ENCODE measurements at regions not wholly inside any gene's neighbourhood (a gene's known extent, or its start where the extent isn't known, plus 50 kb on each side); places are given as distances from the start of the nearest gene placed in this dataset.

- H3K27ac Mint-ChIP-seq, result no peak overlapping the region
- 54% methylated on average over 7 of the region's 7 CpGs for WGBS (ENCODE audit: insufficient coverage)
- no peak overlapping the region for H3K27ac ChIP-seq (ENCODE audit: low read length)
- H3K4me3 ChIP-seq (ENCODE audit: low read length), result no peak overlapping the region
- no peaks in the 10 kb centered on the region for H3K36me3 ChIP-seq (ENCODE audit: control insufficient read depth, insufficient read depth, low read length)
- no peaks in the 10 kb centered on the region for H3K36me3 Mint-ChIP-seq
- no peaks in the 10 kb centered on the region for H3K4me1 ChIP-seq (ENCODE audit: control insufficient read depth, insufficient read depth, low read length)
- no peaks in the 10 kb centered on the region for H3K4me1 Mint-ChIP-seq
- no peaks in the 10 kb centered on the region for H3K9me3 ChIP-seq (ENCODE audit: control insufficient read depth, insufficient read depth, low read length)
- H3K9me3 Mint-ChIP-seq, result peaks cover 2 to 3% of the 10 kb centered on the region in 2 donors
- no peak for DNase-seq
- H3K27me3 Mint-ChIP-seq (ENCODE audit: low read depth in 2 of 2), result no peaks in the 10 kb centered on the region
- H3K4me3 Mint-ChIP-seq, result no peak overlapping the region
- H3K27me3 ChIP-seq (ENCODE audit: control insufficient read depth, insufficient read depth, low read length), result no peaks in the 10 kb centered on the region
- TF ChIP-seq CTCF (IDR thresholded peaks at IDR 0.05), result no peak
- no peak for ATAC-seq
- intact Hi-C loops (cut with micrococcal nuclease), result no loop called here
These were observed 189.3 kb downstream of the FAT3 start for GRCh38 chr11:92413757-92414513.

- DNase-seq (no peak), ATAC-seq (no peak)
- intact Hi-C loops (cut with micrococcal nuclease), result no loop called here
- no peak overlapping the region for H3K4me3 Mint-ChIP-seq
- no peaks in the 10 kb centered on the region for H3K36me3 ChIP-seq (ENCODE audit: control insufficient read depth, insufficient read depth, low read length)
- H3K36me3 Mint-ChIP-seq, result no peaks in the 10 kb centered on the region
- H3K27me3 ChIP-seq (ENCODE audit: control insufficient read depth, insufficient read depth, low read length), result no peaks in the 10 kb centered on the region
- no peak overlapping the region for H3K27ac Mint-ChIP-seq
- peaks cover 2 to 5% of the 10 kb centered on the region in 2 donors for H3K9me3 Mint-ChIP-seq
- H3K9me3 ChIP-seq (ENCODE audit: control insufficient read depth, insufficient read depth, low read length), result no peaks in the 10 kb centered on the region
- H3K27ac ChIP-seq (ENCODE audit: low read length), result no peak overlapping the region
- TF ChIP-seq CTCF (IDR thresholded peaks at IDR 0.05), result no peak
- 50% methylated on average over 1 of the region's 1 CpG for WGBS (ENCODE audit: insufficient coverage)
- H3K4me3 ChIP-seq (ENCODE audit: low read length), result no peak overlapping the region
- H3K4me1 Mint-ChIP-seq, result no peaks in the 10 kb centered on the region
- H3K27me3 Mint-ChIP-seq (ENCODE audit: low read depth in 2 of 2), result no peaks in the 10 kb centered on the region
- H3K4me1 ChIP-seq (ENCODE audit: control insufficient read depth, insufficient read depth, low read length), result no peaks in the 10 kb centered on the region
These were observed 192.5 kb downstream of the FAT3 start for GRCh38 chr11:92416971-92417725.

GRCh38 chr11:92423115-92424034, 198.8 kb downstream of the FAT3 start:
- Histone ChIP-seq H3K9me3 (ENCODE audit: control insufficient read depth, insufficient read depth, low read length) (no peaks in the 10 kb centered on the region), H3K4me1 (ENCODE audit: control insufficient read depth, insufficient read depth, low read length) (no peaks in the 10 kb centered on the region), H3K27me3 (ENCODE audit: control insufficient read depth, insufficient read depth, low read length) (no peaks in the 10 kb centered on the region), H3K4me3 (ENCODE audit: low read length) (no peak overlapping the region), H3K36me3 (ENCODE audit: control insufficient read depth, insufficient read depth, low read length) (no peaks in the 10 kb centered on the region), H3K27ac (ENCODE audit: low read length) (no peak overlapping the region)
- WGBS (ENCODE audit: insufficient coverage), result 94% methylated on average over 3 of the region's 6 CpGs
- no peak for ATAC-seq
- no peak for TF ChIP-seq CTCF (IDR thresholded peaks at IDR 0.05)
- Mint-ChIP-seq H3K27ac (no peak overlapping the region), H3K9me3 (peaks cover 9 to 11% of the 10 kb centered on the region in 2 donors), H3K4me3 (no peak overlapping the region), H3K36me3 (no peaks in the 10 kb centered on the region), H3K27me3 (ENCODE audit: low read depth in 2 of 2) (no peaks in the 10 kb centered on the region), H3K4me1 (no peaks in the 10 kb centered on the region)
- intact Hi-C loops (cut with micrococcal nuclease), result no loop called here
- no peak for DNase-seq
